Body of pancreas (tissue), 4 donors: ENCODE measurements at regions not wholly inside any gene's neighbourhood (a gene's known extent, or its start where the extent isn't known, plus 50 kb on each side); places are given as distances from the start of the nearest gene placed in this dataset.

Experiments used
- CTCF ChIP-seq, 7 experiments: fragments of 450-650 bp in 4 of 7; fragments of 200-600 bp in 3 of 7; sonication (generic) in 3 of 7; IDR thresholded peaks; one replicate each; pipeline ENCODE4 v1.5.1; 2016 to 2019; ENCODE audit warnings: antibody characterized with exemption in 7 of 7
- POLR2A ChIP-seq, 3 donors: fragments of 450-650 bp; IDR thresholded peaks; one replicate each; pipeline ENCODE4 v1.6.1; 2016; ENCODE audit warnings: antibody characterized with exemption in 3 of 3, mild to moderate bottlenecking in 2 of 3

- no peak for TF ChIP-seq CTCF (IDR thresholded peaks at IDR 0.05)
- TF ChIP-seq POLR2A (IDR thresholded peaks at IDR 0.05) = no peak
Measured at GRCh38 chr2:41990245-41990644, 57.6 kb upstream of the PKDCC start.
